ENCODE measurements at regions not wholly inside any gene's neighbourhood (a gene's known extent, or its start where the extent isn't known, plus 50 kb on each side); places are given as distances from the start of the nearest gene placed in this dataset.
"Not testable (repeated sequence)": the region's sequence is repeated elsewhere in the genome, so short reads cannot be mapped to it uniquely, and the experiment has no call there.

DNA sequence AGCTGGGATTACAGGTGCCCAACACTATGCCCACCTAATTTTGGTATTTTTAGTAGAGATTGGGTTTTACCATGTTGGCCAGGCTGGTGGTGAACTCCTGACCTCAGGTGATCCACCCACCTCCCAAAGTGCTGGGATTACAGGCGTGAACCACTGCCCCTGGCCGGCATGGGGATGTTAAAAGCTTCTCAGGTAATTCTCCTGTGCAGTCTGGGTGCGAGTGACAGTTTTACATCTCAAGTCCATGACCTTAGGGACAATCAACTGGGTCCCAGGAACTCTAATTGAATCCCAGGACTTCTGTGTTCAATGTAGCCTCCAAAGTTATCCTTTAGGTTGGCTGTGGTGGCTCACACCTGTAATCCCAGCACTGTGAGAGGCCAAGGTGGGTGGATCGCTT, 100.1 kb upstream of the TSHZ3 start:
- H3K36me3 ChIP-seq (ENCODE audit: control insufficient read depth, low read depth, low read length): no peaks in the 10 kb centered on the region
- H3K9me3 ChIP-seq (ENCODE audit: control insufficient read depth, low read depth, low read length): no peaks in the 10 kb centered on the region
- no peak overlapping the region for H3K27ac ChIP-seq (ENCODE audit: low read length)
- no peak overlapping the region for H3K9ac ChIP-seq (ENCODE audit: low read length)
- no peak overlapping the region for H3K4me3 ChIP-seq (ENCODE audit: low read length)
- no peaks in the 10 kb centered on the region for H3K4me1 ChIP-seq (ENCODE audit: control insufficient read depth, low read depth, low read length)
- H3K27me3 ChIP-seq (ENCODE audit: control insufficient read depth, insufficient read depth, low read length): no peaks in the 10 kb centered on the region

DNA sequence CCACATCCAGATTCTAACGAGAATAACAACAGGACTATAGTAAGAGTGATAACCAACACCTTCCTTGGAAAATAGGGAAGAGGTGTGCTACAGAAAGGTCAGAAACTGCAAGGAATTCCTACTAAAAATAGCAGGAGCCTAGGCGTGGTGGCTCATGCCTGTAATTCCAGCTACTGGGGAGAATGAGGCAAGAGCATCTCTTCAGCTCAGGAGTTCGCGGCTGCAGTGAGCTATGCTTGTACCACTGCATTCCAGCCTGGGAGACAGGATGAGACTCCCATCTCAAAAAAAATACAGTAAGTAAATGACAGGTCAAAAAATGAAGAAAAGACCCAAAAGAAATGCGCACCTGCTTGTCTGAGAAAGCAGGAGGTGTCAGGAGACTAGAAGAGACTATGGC, 101.5 kb upstream of the TSHZ3 start:
- Histone ChIP-seq H3K36me3 (ENCODE audit: control insufficient read depth, low read depth, low read length) (no peaks in the 10 kb centered on the region), H3K27me3 (ENCODE audit: control insufficient read depth, insufficient read depth, low read length) (no peaks in the 10 kb centered on the region), H3K4me3 (ENCODE audit: low read length) (no peak overlapping the region), H3K27ac (ENCODE audit: low read length) (no peak overlapping the region), H3K4me1 (ENCODE audit: control insufficient read depth, low read depth, low read length) (no peaks in the 10 kb centered on the region), H3K9me3 (ENCODE audit: control insufficient read depth, low read depth, low read length) (no peaks in the 10 kb centered on the region), H3K9ac (ENCODE audit: low read length) (no peak overlapping the region)

DNA sequence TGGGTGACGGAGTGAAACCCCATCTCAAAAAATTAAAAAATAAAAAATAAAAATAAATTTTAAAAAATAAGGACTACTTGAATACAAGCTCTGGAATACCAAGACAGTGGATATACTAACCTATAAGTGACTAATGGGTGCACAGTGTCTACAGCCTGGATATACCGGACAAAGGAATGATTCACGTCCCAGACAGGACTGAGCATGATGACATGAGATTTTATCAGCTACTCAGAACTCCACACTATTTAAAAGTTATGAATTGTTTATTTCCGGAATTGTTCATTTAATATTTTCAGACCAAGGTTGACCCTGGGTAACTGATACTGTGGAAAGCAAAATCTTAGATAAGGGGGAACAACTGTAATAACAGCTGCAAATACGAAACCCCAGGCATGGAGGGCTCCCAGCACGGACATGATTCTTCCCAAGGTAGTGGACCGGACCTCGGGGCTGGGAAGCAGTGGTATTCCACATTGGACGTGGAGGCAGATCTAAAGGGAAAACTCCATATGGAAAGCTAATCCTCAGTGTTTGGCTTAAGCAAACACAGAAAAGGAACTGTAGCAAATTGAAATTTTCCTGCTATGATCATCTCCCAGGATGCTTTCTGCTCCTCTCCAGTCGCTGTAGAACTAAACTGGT, 102.6 kb upstream of the TSHZ3 start:
- Histone ChIP-seq H3K4me3 (ENCODE audit: low read length) (no peak overlapping the region), H3K9ac (ENCODE audit: low read length) (no peak overlapping the region), H3K4me1 (ENCODE audit: control insufficient read depth, low read depth, low read length) (no peaks in the 10 kb centered on the region), H3K27me3 (ENCODE audit: control insufficient read depth, insufficient read depth, low read length) (no peaks in the 10 kb centered on the region), H3K36me3 (ENCODE audit: control insufficient read depth, low read depth, low read length) (no peaks in the 10 kb centered on the region), H3K27ac (ENCODE audit: low read length) (no peak overlapping the region), H3K9me3 (ENCODE audit: control insufficient read depth, low read depth, low read length) (no peaks in the 10 kb centered on the region)

DNA sequence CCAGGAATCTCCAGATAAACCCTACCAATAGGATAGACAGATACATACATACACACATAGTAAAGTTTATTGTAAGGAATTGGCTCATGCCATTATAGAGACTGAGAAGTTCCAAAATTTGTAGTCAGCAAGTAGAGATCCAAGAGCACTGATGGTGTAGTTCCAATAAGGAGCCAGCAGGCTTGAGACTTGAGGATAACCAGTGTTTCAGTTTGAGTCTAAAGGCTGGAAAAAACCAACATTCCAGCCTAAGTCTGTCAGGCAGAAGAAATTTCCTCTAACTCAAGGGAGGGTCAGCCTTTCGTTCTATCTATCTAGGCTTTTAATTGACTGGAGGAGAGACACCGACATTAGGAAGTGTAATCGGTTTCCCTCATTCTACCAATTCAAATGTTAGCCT, 110.2 kb upstream of the TSHZ3 start:
- Histone ChIP-seq H3K27ac (ENCODE audit: low read length) (no peak overlapping the region), H3K9ac (ENCODE audit: low read length) (no peak overlapping the region), H3K4me1 (ENCODE audit: control insufficient read depth, low read depth, low read length) (no peaks in the 10 kb centered on the region), H3K27me3 (ENCODE audit: control insufficient read depth, insufficient read depth, low read length) (no peaks in the 10 kb centered on the region), H3K4me3 (ENCODE audit: low read length) (no peak overlapping the region), H3K36me3 (ENCODE audit: control insufficient read depth, low read depth, low read length) (no peaks in the 10 kb centered on the region), H3K9me3 (ENCODE audit: control insufficient read depth, low read depth, low read length) (no peaks in the 10 kb centered on the region)

DNA sequence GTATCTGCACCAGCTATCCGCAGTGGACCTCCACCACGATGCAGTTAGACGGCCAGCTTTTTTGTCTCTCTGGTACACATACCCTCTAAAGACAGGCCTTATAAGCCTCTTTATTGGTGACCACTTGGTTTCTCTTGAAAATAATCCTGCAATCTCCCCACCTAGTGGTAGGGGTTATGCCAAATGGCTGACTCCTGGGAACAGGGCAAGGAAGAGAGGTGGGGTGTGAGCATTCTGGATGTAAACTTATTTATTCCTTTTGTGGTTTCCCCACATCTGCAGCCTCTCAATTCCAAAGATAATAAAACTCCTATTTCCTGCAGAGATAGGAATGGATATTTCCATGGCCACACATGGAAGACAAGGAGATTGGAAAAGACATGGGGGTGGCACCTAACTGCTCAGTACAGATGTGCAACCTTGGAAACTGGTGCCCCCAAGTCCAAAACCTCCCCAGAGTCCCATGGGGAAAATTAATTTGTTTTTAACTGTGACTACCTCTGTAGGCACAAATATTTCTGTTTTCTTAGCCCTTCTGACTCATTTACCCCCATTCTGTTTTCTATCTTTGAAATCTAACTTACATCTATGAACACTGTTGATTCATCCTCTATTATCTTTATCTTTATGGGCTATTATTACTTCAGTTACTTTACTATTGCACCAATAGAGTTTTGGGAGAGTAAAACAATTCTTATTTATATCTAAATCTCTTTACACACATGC, 112.7 kb upstream of the TSHZ3 start:
- H3K27me3 ChIP-seq (ENCODE audit: control insufficient read depth, insufficient read depth, low read length): no peaks in the 10 kb centered on the region
- no peaks in the 10 kb centered on the region for H3K9me3 ChIP-seq (ENCODE audit: control insufficient read depth, low read depth, low read length)
- H3K4me3 ChIP-seq (ENCODE audit: low read length): no peak overlapping the region
- no peak overlapping the region for H3K27ac ChIP-seq (ENCODE audit: low read length)
- H3K9ac ChIP-seq (ENCODE audit: low read length): no peak overlapping the region
- no peaks in the 10 kb centered on the region for H3K36me3 ChIP-seq (ENCODE audit: control insufficient read depth, low read depth, low read length)
- H3K4me1 ChIP-seq (ENCODE audit: control insufficient read depth, low read depth, low read length): no peaks in the 10 kb centered on the region

DNA sequence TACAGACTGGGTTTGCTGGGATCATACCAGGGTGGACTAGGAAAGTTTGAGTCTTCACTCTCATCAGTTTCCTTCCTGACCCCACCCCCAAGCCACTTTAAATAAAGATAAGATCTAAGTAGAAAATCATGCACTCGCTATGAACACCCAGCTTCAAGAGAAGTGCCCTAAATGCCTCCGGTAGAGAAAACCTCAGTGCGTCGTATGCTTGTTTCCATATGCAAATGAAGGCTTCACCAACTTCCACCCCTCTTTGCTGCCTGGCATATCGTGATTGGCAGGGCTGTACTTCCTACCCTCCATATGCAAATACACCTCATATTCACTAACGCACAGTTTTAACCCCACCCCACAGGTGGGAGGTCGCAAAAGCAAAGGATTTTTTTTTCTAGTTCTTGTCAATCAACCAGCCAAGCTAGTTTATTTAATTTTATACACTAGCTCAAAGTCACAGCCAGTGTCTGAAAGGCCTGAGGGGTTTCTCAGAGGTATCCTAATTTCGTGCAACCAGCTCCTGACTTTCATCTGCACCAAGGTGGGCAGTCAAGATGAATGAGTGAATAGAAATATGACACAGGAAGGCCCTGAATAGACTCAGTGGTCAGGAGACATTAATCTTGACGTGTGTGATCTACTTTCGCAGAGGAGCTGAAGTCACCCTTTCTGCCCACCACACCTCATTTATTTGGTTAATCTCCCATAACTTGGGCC, 121.1 kb upstream of the TSHZ3 start:
- Histone ChIP-seq H3K27ac (ENCODE audit: low read length) (no peak overlapping the region), H3K9ac (ENCODE audit: low read length) (no peak overlapping the region), H3K27me3 (ENCODE audit: control insufficient read depth, insufficient read depth, low read length) (no peaks in the 10 kb centered on the region)

DNA sequence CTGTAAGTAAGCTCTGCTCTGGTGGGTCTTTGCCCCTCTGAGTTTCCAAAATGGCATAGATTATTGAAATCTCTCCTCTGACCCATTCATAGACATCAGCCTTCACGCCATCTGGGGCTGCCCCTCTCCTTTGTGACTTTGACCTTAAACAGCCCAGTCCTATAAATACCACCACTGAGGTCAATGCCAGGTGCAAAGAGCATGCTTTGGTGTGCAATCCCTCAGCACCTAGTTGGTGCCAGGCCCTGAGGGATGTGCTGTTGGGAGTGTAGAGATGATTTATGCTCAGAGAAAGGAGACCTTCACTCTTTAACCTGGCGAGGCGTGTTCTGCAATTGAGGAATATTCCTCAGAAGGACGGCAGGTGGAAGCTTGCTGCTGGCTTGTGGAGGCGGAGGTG, 121.7 kb upstream of the TSHZ3 start:
- Histone ChIP-seq H3K27ac (ENCODE audit: low read length) (no peak overlapping the region), H3K27me3 (ENCODE audit: control insufficient read depth, insufficient read depth, low read length) (no peaks in the 10 kb centered on the region), H3K4me1 (ENCODE audit: control insufficient read depth, low read depth, low read length) (no peaks in the 10 kb centered on the region), H3K36me3 (ENCODE audit: control insufficient read depth, low read depth, low read length) (no peaks in the 10 kb centered on the region), H3K4me3 (ENCODE audit: low read length) (no peak overlapping the region), H3K9ac (ENCODE audit: low read length) (no peak overlapping the region), H3K9me3 (ENCODE audit: control insufficient read depth, low read depth, low read length) (no peaks in the 10 kb centered on the region)

More for the DNA sequence above, 121.1 kb upstream of the TSHZ3 start:
- Histone ChIP-seq H3K4me3 (ENCODE audit: low read length) (no peak overlapping the region), H3K4me1 (ENCODE audit: control insufficient read depth, low read depth, low read length) (no peaks in the 10 kb centered on the region), H3K9me3 (ENCODE audit: control insufficient read depth, low read depth, low read length) (no peaks in the 10 kb centered on the region), H3K36me3 (ENCODE audit: control insufficient read depth, low read depth, low read length) (no peaks in the 10 kb centered on the region)

DNA sequence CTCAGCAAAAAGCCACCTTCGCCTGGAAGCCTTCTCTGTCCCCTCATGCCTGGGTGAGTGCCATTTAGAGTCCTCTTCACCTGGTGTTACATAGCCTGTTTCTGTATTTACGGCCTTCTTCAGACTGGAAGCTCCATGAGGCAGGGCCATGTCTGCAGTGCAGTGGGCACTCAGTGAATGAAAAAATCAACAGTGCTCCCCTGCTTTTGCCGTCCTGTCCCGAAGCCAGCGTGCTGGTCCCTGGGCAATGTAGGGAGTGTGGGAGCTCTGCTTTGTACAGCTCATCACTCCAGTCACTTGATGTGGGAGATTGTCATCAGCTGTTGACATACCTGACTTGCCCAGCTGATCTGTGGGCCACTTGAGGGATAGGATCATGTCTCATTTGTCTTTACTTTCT, 129.0 kb upstream of the TSHZ3 start:
- Histone ChIP-seq H3K27ac (ENCODE audit: low read length) (no peak overlapping the region), H3K9me3 (ENCODE audit: control insufficient read depth, low read depth, low read length) (peaks cover 1% of the 10 kb centered on the region), H3K27me3 (ENCODE audit: control insufficient read depth, insufficient read depth, low read length) (no peaks in the 10 kb centered on the region), H3K4me3 (ENCODE audit: low read length) (no peak overlapping the region), H3K9ac (ENCODE audit: low read length) (no peak overlapping the region), H3K4me1 (ENCODE audit: control insufficient read depth, low read depth, low read length) (no peaks in the 10 kb centered on the region), H3K36me3 (ENCODE audit: control insufficient read depth, low read depth, low read length) (no peaks in the 10 kb centered on the region)

DNA sequence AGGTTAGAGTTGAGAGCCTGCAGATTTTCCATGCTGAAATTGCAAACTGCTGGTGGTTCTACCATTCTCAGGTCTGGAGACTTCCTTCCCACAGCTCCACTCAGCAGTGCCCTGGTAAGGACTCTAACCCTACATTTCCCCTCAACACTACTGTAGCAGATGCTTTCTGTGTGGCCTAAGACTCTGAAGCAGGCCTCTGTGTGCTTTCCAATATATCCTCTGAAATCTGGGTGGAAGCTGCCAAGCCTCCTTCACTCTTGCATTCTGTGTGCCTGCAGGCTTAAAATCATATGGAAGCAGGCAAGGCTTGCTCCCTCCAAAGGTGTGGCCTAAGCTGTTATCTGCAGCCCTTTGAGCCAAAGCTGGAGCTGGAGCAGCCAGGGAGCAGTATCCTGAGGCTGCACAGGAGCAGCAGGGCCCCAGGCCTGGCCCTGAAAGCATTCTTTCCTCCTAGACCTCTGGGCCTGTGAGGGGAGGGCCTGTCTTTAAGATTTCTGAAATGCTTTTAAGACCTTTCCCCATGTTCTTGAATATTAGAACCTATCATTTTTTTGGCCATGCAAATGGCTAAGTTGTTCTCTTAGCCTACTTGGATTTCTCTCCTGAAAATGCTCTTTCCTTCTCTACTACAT, 134.1 kb upstream of the TSHZ3 start:
- peaks cover 11% of the 10 kb centered on the region for H3K9me3 ChIP-seq (ENCODE audit: control insufficient read depth, low read depth, low read length)
- no peaks in the 10 kb centered on the region for H3K4me1 ChIP-seq (ENCODE audit: control insufficient read depth, low read depth, low read length)
- no peak overlapping the region for H3K4me3 ChIP-seq (ENCODE audit: low read length)
- no peak overlapping the region for H3K27ac ChIP-seq (ENCODE audit: low read length)
- H3K27me3 ChIP-seq (ENCODE audit: control insufficient read depth, insufficient read depth, low read length): no peaks in the 10 kb centered on the region
- no peak overlapping the region for H3K9ac ChIP-seq (ENCODE audit: low read length)
- no peaks in the 10 kb centered on the region for H3K36me3 ChIP-seq (ENCODE audit: control insufficient read depth, low read depth, low read length)

DNA sequence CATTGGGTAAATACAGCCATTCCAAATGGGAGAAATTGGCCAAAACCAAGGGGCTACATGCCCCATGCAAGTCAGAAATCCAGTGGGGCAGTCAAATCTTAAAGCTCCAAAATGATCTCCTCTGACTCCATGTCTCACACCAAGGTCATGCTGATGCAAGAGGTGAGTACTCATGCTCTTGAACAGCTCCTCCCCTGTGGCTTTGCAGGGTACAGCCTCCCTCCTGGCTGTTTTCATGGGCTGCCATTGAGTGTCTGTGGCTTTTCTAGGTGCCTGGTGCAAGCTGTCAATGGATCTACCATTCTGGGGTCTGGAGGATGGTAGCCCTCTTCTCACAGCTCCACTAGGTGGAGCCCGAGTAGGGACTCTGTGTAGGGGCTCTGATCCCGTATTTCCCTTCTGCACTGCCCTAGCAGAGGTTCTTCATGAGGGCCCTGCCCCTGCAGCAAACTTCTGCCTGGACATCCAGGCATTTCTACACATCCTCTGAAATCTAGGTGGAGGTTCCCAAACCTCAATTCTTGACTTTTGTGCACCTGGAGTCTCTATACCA, 135.7 kb upstream of the TSHZ3 start:
- not testable (repeated sequence) for H3K36me3 ChIP-seq (ENCODE audit: control insufficient read depth, low read depth, low read length); H3K4me1 ChIP-seq (ENCODE audit: control insufficient read depth, low read depth, low read length); H3K4me3 ChIP-seq (ENCODE audit: low read length); H3K9ac ChIP-seq (ENCODE audit: low read length); H3K27me3 ChIP-seq (ENCODE audit: control insufficient read depth, insufficient read depth, low read length); H3K27ac ChIP-seq (ENCODE audit: low read length)
- peaks cover 11% of the 10 kb centered on the region for H3K9me3 ChIP-seq (ENCODE audit: control insufficient read depth, low read depth, low read length)

DNA sequence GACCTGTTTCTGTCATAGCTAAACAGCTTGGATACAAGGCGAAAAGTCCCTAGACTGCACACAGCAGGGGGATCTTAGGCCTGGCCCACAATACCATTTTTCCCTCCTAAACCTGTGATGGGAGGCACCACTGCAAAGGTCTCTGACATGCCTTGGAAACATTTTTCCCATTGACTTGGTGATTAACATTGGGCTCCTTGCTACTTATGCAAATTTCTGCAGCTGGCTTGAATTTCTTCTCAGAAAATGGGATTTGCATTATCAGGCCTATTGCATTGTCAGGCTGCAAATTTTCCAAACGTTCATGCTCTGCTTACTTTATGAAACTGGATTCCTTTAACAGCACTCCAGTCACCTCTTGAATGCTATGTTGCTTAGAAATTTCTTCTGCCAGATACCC, 136.2 kb upstream of the TSHZ3 start:
- peaks cover 11% of the 10 kb centered on the region for H3K9me3 ChIP-seq (ENCODE audit: control insufficient read depth, low read depth, low read length)
- no peak overlapping the region for H3K4me3 ChIP-seq (ENCODE audit: low read length)
- no peaks in the 10 kb centered on the region for H3K36me3 ChIP-seq (ENCODE audit: control insufficient read depth, low read depth, low read length)
- no peaks in the 10 kb centered on the region for H3K4me1 ChIP-seq (ENCODE audit: control insufficient read depth, low read depth, low read length)
- H3K9ac ChIP-seq (ENCODE audit: low read length): no peak overlapping the region
- no peaks in the 10 kb centered on the region for H3K27me3 ChIP-seq (ENCODE audit: control insufficient read depth, insufficient read depth, low read length)
- H3K27ac ChIP-seq (ENCODE audit: low read length): no peak overlapping the region
